Upper lobe of left lung (tissue), 6 donors: ENCODE measurements at regions not wholly inside any gene's neighbourhood (a gene's known extent, or its start where the extent isn't known, plus 50 kb on each side); places are given as distances from the start of the nearest gene placed in this dataset.

ENCODE experiments used
- ATAC-seq, 2 donors: fragments of 200-7000 bp; cut with Tn5 transposase; one replicate each; pipeline ENCODE4 v1.9.1; 2022; ENCODE audit warnings: mild to moderate bottlenecking in 2 of 2, moderate library complexity in 2 of 2; ENCODE audit not compliant: low FRiP score in 2 of 2
- DNase-seq, 2 donors: peaks; one replicate each; pipeline ENCODE4 v3.0.0-alpha.2; 2019 to 2020
- H3K27ac ChIP-seq, 4 donors: fragments of 200-600 bp; sonication (generic); one replicate each; pipeline ENCODE4 v1.5.1; 2016 to 2019
- H3K27me3 ChIP-seq, 4 donors: fragments of 200-600 bp; sonication (generic); one replicate each; pipeline ENCODE4 v1.5.1; 2017 to 2019
- H3K36me3 ChIP-seq, 4 donors: fragments of 200-600 bp; sonication (generic); one replicate each; pipeline ENCODE4 v1.5.1; 2016 to 2019
- H3K4me1 ChIP-seq, 4 donors: fragments of 200-600 bp; sonication (generic); one replicate each; pipeline ENCODE4 v1.5.1; 2018 to 2019
- H3K4me3 ChIP-seq, 4 donors: fragments of 200-600 bp; sonication (generic); one replicate each; pipeline ENCODE4 v1.5.1; 2017 to 2019; ENCODE audit warnings: mild to moderate bottlenecking in 2 of 4, moderate library complexity in 1 of 4
- H3K9me3 ChIP-seq, 4 donors: fragments of 200-600 bp; sonication (generic); one replicate each; pipeline ENCODE4 v1.5.1; 2018 to 2019
- CTCF ChIP-seq, 6 experiments: fragments of 450-650 bp in 4 of 6; fragments of 200-600 bp in 2 of 6; sonication (generic) in 2 of 6; IDR thresholded peaks; one replicate each; pipeline ENCODE4 v1.5.1; 2016 to 2019; ENCODE audit warnings: antibody characterized with exemption in 6 of 6
- EP300 ChIP-seq, 4 donors: sonication (generic); formaldehyde crosslinking; IDR thresholded peaks; one replicate each; pipeline ENCODE4 v1.5.1; 2017; ENCODE audit warnings: antibody characterized with exemption in 4 of 4, control low read depth in 2 of 4
- POLR2A ChIP-seq, 4 donors: fragments of 450-650 bp; IDR thresholded peaks; one replicate each; pipeline ENCODE4 v1.5.1; 2016 to 2017; ENCODE audit warnings: antibody characterized with exemption in 4 of 4, mild to moderate bottlenecking in 2 of 4
- POLR2AphosphoS5 ChIP-seq, 2 donors: sonication (generic); formaldehyde crosslinking; IDR thresholded peaks; one replicate each; pipeline ENCODE4 v1.5.1; 2017; ENCODE audit warnings: antibody characterized with exemption in 2 of 2
- WGBS, 2 donors: methylation state at CpG; one replicate each; pipeline ENCODE4 v1.1.5; 2017 to 2018; 5-methylcytosine and 5-hydroxymethylcytosine counted together
- small RNA-seq, 4 donors: library from RNA; depleted of rRNA; stranded (forward); fragments of <200 nt; gene quantifications; one replicate each; pipeline ENCODE3, GENCODE V24; 2016
- donor health status: DM: no; HTN: no; CAD: no; lungs with moderate emphysema.
- donor health status: DM: no; HTN: yes; CAD: no; lungs with severe emphysema.

- WGBS, 2 donors = 64% methylated on average over 11 of the region's 11 CpGs
- DNase-seq = no peak
- ATAC-seq = no peak
- Histone ChIP-seq H3K27me3 (no peaks in the 10 kb centered on the region), H3K36me3 (no peaks in the 10 kb centered on the region), H3K27ac (no peak overlapping the region), H3K9me3 (no peaks in the 10 kb centered on the region), H3K4me3 (no peak overlapping the region), H3K4me1 (peaks cover 0 to 17% (median 6%) of the 10 kb centered on the region in 4 donors)
- TF ChIP-seq POLR2AphosphoS5 (IDR thresholded peaks at IDR 0.05) (no peak), CTCF (IDR thresholded peaks at IDR 0.05) (no peak), EP300 (IDR thresholded peaks at IDR 0.05) (no peak), POLR2A (IDR thresholded peaks at IDR 0.05) (no peak)
Measured at GRCh38 chr9:88933607-88934379, 57.5 kb upstream of the S1PR3 start.

- Histone ChIP-seq H3K36me3 (no peaks in the 10 kb centered on the region), H3K27ac (no peak overlapping the region), H3K4me1 (peaks cover 0 to 17% (median 6%) of the 10 kb centered on the region in 4 donors), H3K27me3 (no peaks in the 10 kb centered on the region), H3K9me3 (no peaks in the 10 kb centered on the region), H3K4me3 (no peak overlapping the region)
- no peak for TF ChIP-seq CTCF (IDR thresholded peaks at IDR 0.05)
- TF ChIP-seq POLR2AphosphoS5 (IDR thresholded peaks at IDR 0.05) = no peak
- TF ChIP-seq EP300 (IDR thresholded peaks at IDR 0.05) = no peak
- no peak for TF ChIP-seq POLR2A (IDR thresholded peaks at IDR 0.05)
- ATAC-seq (no peak), DNase-seq (no peak)
- 86 to 87% methylated on average over 5 of the region's 5 CpGs for WGBS, 2 donors
Measured at GRCh38 chr9:88934876-88935535, 56.3 kb upstream of the S1PR3 start.

- WGBS, 2 donors = 45 to 58% methylated on average over 2 of the region's 2 CpGs
- Histone ChIP-seq H3K4me3 (no peak overlapping the region), H3K27ac (no peak overlapping the region), H3K27me3 (no peaks in the 10 kb centered on the region), H3K4me1 (peaks cover 0 to 17% (median 6%) of the 10 kb centered on the region in 4 donors), H3K36me3 (no peaks in the 10 kb centered on the region), H3K9me3 (no peaks in the 10 kb centered on the region)
- DNase-seq = no peak
- TF ChIP-seq EP300 (IDR thresholded peaks at IDR 0.05) (peak in 1 of 4 donors; percentile 29), POLR2A (IDR thresholded peaks at IDR 0.05) (no peak)
- no peak for ATAC-seq
Measured at GRCh38 chr9:88936132-88936531, 55.1 kb upstream of the S1PR3 start.

- H3K4me3 ChIP-seq = no peak overlapping the region
- H3K4me1 ChIP-seq = peaks cover 0 to 17% (median 6%) of the 10 kb centered on the region in 4 donors
- 57 to 59% methylated on average over 5 of the region's 5 CpGs for WGBS, 2 donors
- no peaks in the 10 kb centered on the region for H3K27me3 ChIP-seq
- H3K27ac ChIP-seq = no peak overlapping the region
- no peaks in the 10 kb centered on the region for H3K36me3 ChIP-seq
- no peak for ATAC-seq
- H3K9me3 ChIP-seq = no peaks in the 10 kb centered on the region
- DNase-seq = no peak
- no peak for TF ChIP-seq EP300 (IDR thresholded peaks at IDR 0.05)
Measured at GRCh38 chr9:88936668-88937067, 54.6 kb upstream of the S1PR3 start.

GRCh38 chr9:88937248-88937647 lies 54.0 kb upstream of the S1PR3 start:
- Histone ChIP-seq H3K36me3 (no peaks in the 10 kb centered on the region), H3K27me3 (no peaks in the 10 kb centered on the region), H3K27ac (no peak overlapping the region), H3K4me3 (no peak overlapping the region), H3K9me3 (no peaks in the 10 kb centered on the region), H3K4me1 (peaks cover 0 to 17% (median 6%) of the 10 kb centered on the region in 4 donors)
- TF ChIP-seq POLR2AphosphoS5 (IDR thresholded peaks at IDR 0.05) = no peak
- TF ChIP-seq POLR2A (IDR thresholded peaks at IDR 0.05) = no peak
- ATAC-seq (no peak), DNase-seq (no peak)
- 73 to 96% methylated on average over 3 of the region's 3 CpGs for WGBS, 2 donors

- peaks cover 0 to 17% (median 6%) of the 10 kb centered on the region in 4 donors for H3K4me1 ChIP-seq
- TF ChIP-seq CTCF (IDR thresholded peaks at IDR 0.05) (no peak), EP300 (IDR thresholded peaks at IDR 0.05) (no peak), POLR2AphosphoS5 (IDR thresholded peaks at IDR 0.05) (no peak), POLR2A (IDR thresholded peaks at IDR 0.05) (no peak)
- no peaks in the 10 kb centered on the region for H3K36me3 ChIP-seq
- H3K27me3 ChIP-seq = no peaks in the 10 kb centered on the region
- no peak for DNase-seq
- H3K4me3 ChIP-seq = no peak overlapping the region
- no peak for ATAC-seq
- H3K27ac ChIP-seq = no peak overlapping the region
- 71 to 77% methylated on average over 4 of the region's 4 CpGs for WGBS, 2 donors
- H3K9me3 ChIP-seq = no peaks in the 10 kb centered on the region
Measured at GRCh38 chr9:88938189-88938588, 53.1 kb upstream of the S1PR3 start.

Small RNA genes lying in the stretch of these regions (small RNA-seq; reads per million reads assigned to genes)
- 0 reads per million in 4 donors for gene MIR4289
